NT2/D1 (cell line): ENCODE measurements at regions not wholly inside any gene's neighbourhood (a gene's known extent, or its start where the extent isn't known, plus 50 kb on each side); places are given as distances from the start of the nearest gene placed in this dataset.
"Not testable (repeated sequence)": the region's sequence is repeated elsewhere in the genome, so short reads cannot be mapped to it uniquely, and the experiment has no call there.

Experiments
- DNase-seq: peaks from one replicate; pipeline ENCODE4 v3.0.0-alpha.2; 2011; ENCODE audit warnings: low read depth, low spot score
- H3K27me3 ChIP-seq: 2 replicates; pipeline ENCODE4 v1.6.0; 2011; ENCODE audit warnings: mild to moderate bottlenecking; ENCODE audit not compliant: insufficient read length, insufficient read depth
- H3K36me3 ChIP-seq: 2 replicates; pipeline ENCODE4 v1.6.1; 2011; ENCODE audit warnings: mild to moderate bottlenecking, low read length, mixed read lengths; ENCODE audit not compliant: insufficient read depth, insufficient read length
- H3K4me1 ChIP-seq: 2 replicates; pipeline ENCODE4 v1.5.1; 2011; ENCODE audit not compliant: insufficient read depth, insufficient read length
- H3K4me3 ChIP-seq: 2 replicates; pipeline ENCODE4 v1.5.1; 2011; ENCODE audit warnings: low read depth; ENCODE audit not compliant: insufficient read length
- H3K9ac ChIP-seq: 2 replicates; pipeline ENCODE4 v1.6.0; 2011; ENCODE audit warnings: low read depth; ENCODE audit not compliant: insufficient read length
- H3K9me3 ChIP-seq: 2 replicates; pipeline ENCODE4 v1.5.1; 2011; ENCODE audit warnings: mild to moderate bottlenecking, low read length; ENCODE audit not compliant: insufficient read depth
- SUZ12 ChIP-seq: IDR thresholded peaks from 2 replicates; pipeline ENCODE4 v1.6.1; 2011; ENCODE audit not compliant: insufficient read length, insufficient read depth; ENCODE audit errors: extremely low read depth
- YY1 ChIP-seq: IDR thresholded peaks from 2 replicates; pipeline ENCODE4 v1.6.1; 2011; ENCODE audit not compliant: insufficient read length, insufficient read depth
- ZNF274 ChIP-seq: IDR thresholded peaks from 2 replicates; pipeline ENCODE4 v1.6.1; 2011; ENCODE audit warnings: mild to moderate bottlenecking, low read depth, low read length

DNA sequence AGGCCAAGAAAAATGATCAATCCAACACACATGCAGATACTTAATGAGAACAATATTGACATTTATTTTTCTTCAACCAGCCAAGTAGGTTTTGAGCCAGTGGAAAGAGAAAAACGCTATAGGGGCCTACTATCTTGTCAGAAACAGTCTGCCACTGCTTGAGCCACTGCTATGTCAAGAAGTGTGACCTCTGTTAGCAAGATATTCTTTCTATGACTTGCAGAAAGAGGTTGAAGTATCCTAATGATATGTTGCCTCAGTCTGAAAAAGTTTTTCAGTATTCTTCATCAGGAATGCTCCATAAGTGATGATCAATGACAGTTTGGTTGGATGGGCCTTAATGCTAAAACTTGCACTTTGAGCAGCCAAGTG lies 328.4 kb upstream of the KCND2 start:
- no peak for TF ChIP-seq YY1
- no peak for TF ChIP-seq ZNF274
- no peak for TF ChIP-seq SUZ12
- no peak overlapping the region for H3K4me3 ChIP-seq
- H3K36me3 ChIP-seq: no peaks in the 10 kb centered on the region
- no peak for DNase-seq
- H3K27me3 ChIP-seq: no peaks in the 10 kb centered on the region
- no peak overlapping the region for H3K9ac ChIP-seq
- no peaks in the 10 kb centered on the region for H3K9me3 ChIP-seq
- no peaks in the 10 kb centered on the region for H3K4me1 ChIP-seq

DNA sequence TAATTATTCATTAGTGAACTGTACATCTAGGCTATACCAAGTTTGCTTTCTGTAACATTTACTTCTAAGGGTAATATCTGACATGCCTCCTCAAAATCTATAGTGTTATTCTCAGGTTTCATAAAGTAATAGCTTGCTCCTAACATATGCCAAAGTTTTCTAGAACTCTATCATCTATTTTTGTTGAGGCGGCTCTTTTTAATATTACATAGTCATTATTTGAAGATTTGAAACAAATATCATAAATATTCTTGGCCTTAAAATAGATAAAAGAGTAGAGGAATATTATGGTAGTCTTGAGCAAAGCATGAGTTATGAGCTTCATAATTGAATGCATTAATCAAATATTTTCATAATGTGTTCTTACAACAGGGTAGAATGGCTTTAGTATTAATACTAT lies 327.2 kb upstream of the KCND2 start:
- H3K9me3 ChIP-seq: no peaks in the 10 kb centered on the region
- no peaks in the 10 kb centered on the region for H3K27me3 ChIP-seq
- DNase-seq: no peak
- H3K9ac ChIP-seq: no peak overlapping the region
- no peaks in the 10 kb centered on the region for H3K4me1 ChIP-seq
- H3K36me3 ChIP-seq: no peaks in the 10 kb centered on the region
- no peak overlapping the region for H3K4me3 ChIP-seq
- TF ChIP-seq YY1: no peak
- TF ChIP-seq SUZ12: no peak
- TF ChIP-seq ZNF274: no peak

GRCh38 chr7:119949053-119949452 lies 323.9 kb upstream of the KCND2 start:
- no peak overlapping the region for H3K9ac ChIP-seq
- H3K9me3 ChIP-seq: no peaks in the 10 kb centered on the region
- no peak for TF ChIP-seq YY1
- no peak for TF ChIP-seq ZNF274
- TF ChIP-seq SUZ12: no peak
- no peak overlapping the region for H3K4me3 ChIP-seq
- no peaks in the 10 kb centered on the region for H3K36me3 ChIP-seq
- DNase-seq: no peak
- no peaks in the 10 kb centered on the region for H3K27me3 ChIP-seq
- H3K4me1 ChIP-seq: no peaks in the 10 kb centered on the region

DNA sequence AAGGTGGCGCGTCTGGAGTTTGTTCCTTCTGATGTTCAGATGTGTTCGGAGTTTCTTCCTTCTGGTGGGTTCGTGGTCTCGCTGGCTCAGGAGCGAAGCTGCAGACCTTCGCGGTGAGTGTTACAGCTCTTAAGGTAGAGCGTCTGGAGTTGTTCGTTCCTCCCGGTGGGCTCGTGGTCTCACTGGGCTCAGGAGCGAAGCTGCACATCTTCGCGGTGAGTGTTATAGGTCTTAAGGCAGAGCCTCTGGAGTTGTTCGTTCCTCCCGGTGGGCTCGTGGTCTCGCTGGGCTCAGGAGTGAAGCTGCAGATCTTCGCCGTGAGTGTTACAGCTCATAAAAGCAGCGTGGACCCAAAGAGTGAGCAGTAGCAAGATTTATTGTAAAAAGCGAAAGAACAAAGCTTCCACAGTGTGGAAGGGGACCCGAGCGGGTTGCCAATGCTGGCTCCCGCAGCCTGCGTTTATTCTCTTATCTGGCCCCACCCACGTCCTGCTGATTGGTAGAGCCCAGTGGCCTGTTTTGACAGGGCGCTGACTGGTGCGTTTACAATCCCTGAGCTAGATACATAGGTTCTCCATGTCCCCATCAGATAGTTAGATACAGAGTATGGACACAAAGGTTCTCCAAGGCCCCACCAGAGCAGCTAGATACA lies 322.5 kb upstream of the KCND2 start:
- H3K4me3 ChIP-seq, H3K36me3 ChIP-seq, H3K27me3 ChIP-seq, H3K9me3 ChIP-seq, H3K9ac ChIP-seq, DNase-seq, H3K4me1 ChIP-seq: not testable (repeated sequence)

GRCh38 chr7:119951614-119952013 lies 321.4 kb upstream of the KCND2 start:
- not testable (repeated sequence) for DNase-seq, H3K4me1 ChIP-seq, H3K4me3 ChIP-seq, H3K36me3 ChIP-seq, H3K9me3 ChIP-seq, H3K9ac ChIP-seq, H3K27me3 ChIP-seq

DNA sequence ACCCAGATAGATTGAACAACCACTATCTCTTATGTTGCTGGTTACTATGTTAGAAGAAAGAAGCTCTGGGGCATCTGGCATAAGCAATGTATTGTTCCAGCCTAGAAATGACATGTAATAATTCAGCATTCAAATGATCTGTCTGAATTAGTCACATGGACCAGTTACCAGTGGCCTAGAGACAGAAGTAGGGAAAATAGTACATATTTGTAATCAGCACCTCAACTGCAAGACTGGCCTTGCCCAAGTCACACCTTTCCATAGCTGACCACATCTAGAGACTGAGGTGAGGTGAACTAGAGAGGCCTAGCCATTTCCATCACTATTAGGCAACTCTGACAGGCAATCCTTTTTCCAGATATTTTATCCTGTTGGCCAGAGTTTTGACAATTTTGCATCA lies 315.6 kb upstream of the KCND2 start:
- Histone ChIP-seq H3K36me3 (no peaks in the 10 kb centered on the region), H3K9me3 (no peaks in the 10 kb centered on the region), H3K4me1 (no peaks in the 10 kb centered on the region), H3K27me3 (no peaks in the 10 kb centered on the region), H3K4me3 (no peak overlapping the region), H3K9ac (no peak overlapping the region)
- no peak for DNase-seq
- no peak for TF ChIP-seq ZNF274
- no peak for TF ChIP-seq YY1
- TF ChIP-seq SUZ12: no peak

DNA sequence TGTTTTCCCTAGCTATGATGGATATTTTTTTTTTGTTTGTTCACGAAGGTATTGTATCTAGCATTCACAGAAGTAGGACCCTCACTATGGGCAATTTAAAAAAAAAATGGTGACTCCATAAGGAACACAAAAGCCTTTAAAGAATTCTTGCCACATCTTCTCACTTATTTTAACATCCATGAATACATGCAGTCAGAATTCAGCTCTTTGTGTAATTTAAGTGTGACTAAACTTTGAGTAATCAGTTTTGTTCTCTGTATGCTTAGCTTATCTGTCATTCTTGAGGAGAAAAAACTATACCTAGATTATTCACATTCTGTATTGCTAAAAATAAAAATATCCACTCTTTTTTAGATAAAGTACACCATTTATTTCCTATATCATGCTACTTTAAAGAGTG lies 313.2 kb upstream of the KCND2 start:
- no peak for TF ChIP-seq SUZ12
- no peak for TF ChIP-seq ZNF274
- TF ChIP-seq YY1: no peak
- Histone ChIP-seq H3K27me3 (no peaks in the 10 kb centered on the region), H3K9ac (no peak overlapping the region), H3K9me3 (no peaks in the 10 kb centered on the region), H3K4me1 (no peaks in the 10 kb centered on the region), H3K4me3 (no peak overlapping the region), H3K36me3 (no peaks in the 10 kb centered on the region)
- DNase-seq: no peak

- TF ChIP-seq YY1 (no peak), SUZ12 (no peak), ZNF274 (no peak)
- Histone ChIP-seq H3K36me3 (no peaks in the 10 kb centered on the region), H3K9me3 (no peaks in the 10 kb centered on the region), H3K4me1 (no peaks in the 10 kb centered on the region), H3K4me3 (no peak overlapping the region), H3K9ac (no peak overlapping the region), H3K27me3 (no peaks in the 10 kb centered on the region)
- no peak for DNase-seq
Measured at GRCh38 chr7:119963654-119964053, 309.3 kb upstream of the KCND2 start.
